ENCODE measurements at regions not wholly inside any gene's neighbourhood (a gene's known extent, or its start where the extent isn't known, plus 50 kb on each side); places are given as distances from the start of the nearest gene placed in this dataset.

DNA sequence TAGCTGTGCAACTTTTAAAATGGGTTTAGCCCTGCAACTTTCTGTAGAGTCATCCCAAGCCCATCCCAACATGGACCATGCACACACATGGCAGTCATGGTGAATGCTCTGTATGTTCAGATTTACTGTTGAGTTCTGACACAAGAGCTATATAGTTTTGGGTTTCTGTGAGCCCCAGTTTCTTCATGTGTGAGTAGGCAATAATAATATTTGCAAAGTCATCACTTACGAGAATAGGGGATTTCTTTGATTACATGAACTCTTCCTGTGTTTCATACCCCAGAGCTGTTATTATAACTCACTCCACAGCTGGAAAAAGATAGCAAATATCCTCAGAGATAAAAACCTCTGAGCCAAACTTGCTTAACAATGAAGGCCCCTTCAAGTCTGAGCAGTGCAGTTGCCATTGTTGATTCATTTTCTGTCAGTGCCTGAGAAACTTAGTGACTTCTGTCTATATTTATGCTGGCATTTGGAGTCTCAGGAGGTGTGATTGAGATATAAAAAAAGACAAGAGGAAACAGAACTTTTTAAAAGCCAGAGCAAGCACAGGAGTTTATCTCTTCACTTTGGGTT, 767.9 kb upstream of the API5 start:
- no TSS peak for BruUV-seq (replicated peaks)
- FAIRE-seq = no peak
- intact Hi-C loops (cut with micrococcal nuclease) (no loop called here), dilution Hi-C loops (cut with MboI; ENCODE audit: extremely low pct_ligation_motif_present, low sequenced_read_pairs) (no loop called here)
- H3K4me1 ChIP-seq (ENCODE audit: control insufficient read depth, extremely low read depth, insufficient read depth, low read length) = no peaks in the 10 kb centered on the region
- no peak for DNase-seq (ENCODE audit: low read depth, low spot score)
- H3K27ac ChIP-seq (ENCODE audit: insufficient read depth, low read depth, low read length) = no peak overlapping the region
- no peaks in the 10 kb centered on the region for H4K20me1 ChIP-seq (replicated peaks; ENCODE audit: control insufficient read depth, extremely low read depth, insufficient read depth, low read length)
- no peak overlapping the region for H2AFZ ChIP-seq (ENCODE audit: low read depth, low read length)
- no peak overlapping the region for H3K4me3 ChIP-seq (replicated peaks in 1 of 3; ENCODE audit: insufficient read depth in 1 of 3, low read depth in 1 of 3, low read length in 3 of 3)
- no peak overlapping the region for H3K9ac ChIP-seq (replicated peaks; ENCODE audit: extremely low read depth, insufficient read depth, low read length)
- ChIA-PET CTCF (no interaction called here), POLR2A (no interaction called here)
- H3K4me2 ChIP-seq (ENCODE audit: insufficient read depth, low read length) = no peak overlapping the region
- no peaks in the 10 kb centered on the region for H3K79me2 ChIP-seq (ENCODE audit: control insufficient read depth, insufficient read depth, low read length)
- H3K9me3 ChIP-seq (replicated peaks; ENCODE audit: control insufficient read depth, insufficient read depth, low read length) = no peaks in the 10 kb centered on the region
- H3K27me3 ChIP-seq (ENCODE audit: control insufficient read depth in 2 of 2, insufficient read depth in 2 of 2, low read length in 2 of 2) = no peaks in the 10 kb centered on the region
- H3K36me3 ChIP-seq (ENCODE audit: control insufficient read depth in 2 of 2, extremely low read depth in 1 of 2, insufficient read depth in 2 of 2, low read length in 2 of 2) = no peaks in the 10 kb centered on the region
- TF ChIP-seq, protein P1, sequence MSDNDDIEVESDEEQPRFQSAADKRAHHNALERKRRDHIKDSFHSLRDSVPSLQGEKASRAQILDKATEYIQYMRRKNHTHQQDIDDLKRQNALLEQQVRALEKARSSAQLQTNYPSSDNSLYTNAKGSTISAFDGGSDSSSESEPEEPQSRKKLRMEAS (IDR thresholded peaks at IDR 0.05; ENCODE audit: insufficient read depth, insufficient read length) = no peak
- TF ChIP-seq POLR2A (IDR thresholded peaks at IDR 0.05; ENCODE audit: low read depth, low read length) = no peak
- TF ChIP-seq POLR2AphosphoS5 (IDR thresholded peaks at IDR 0.05; ENCODE audit: insufficient read depth, low read depth, low read length) = no peak
- no peak for TF ChIP-seq FOS (IDR thresholded peaks at IDR 0.05; ENCODE audit: borderline replicate concordance, insufficient read depth, low read length)
- TF ChIP-seq GATA2 (IDR thresholded peaks at IDR 0.05; ENCODE audit: insufficient read depth, insufficient read length, low read depth, low read length) = no peak
- TF ChIP-seq EZH2 (IDR thresholded peaks at IDR 0.05; ENCODE audit: borderline replicate concordance, low read depth, low read length, severe bottlenecking) = no peak
- TF ChIP-seq, protein P2, sequence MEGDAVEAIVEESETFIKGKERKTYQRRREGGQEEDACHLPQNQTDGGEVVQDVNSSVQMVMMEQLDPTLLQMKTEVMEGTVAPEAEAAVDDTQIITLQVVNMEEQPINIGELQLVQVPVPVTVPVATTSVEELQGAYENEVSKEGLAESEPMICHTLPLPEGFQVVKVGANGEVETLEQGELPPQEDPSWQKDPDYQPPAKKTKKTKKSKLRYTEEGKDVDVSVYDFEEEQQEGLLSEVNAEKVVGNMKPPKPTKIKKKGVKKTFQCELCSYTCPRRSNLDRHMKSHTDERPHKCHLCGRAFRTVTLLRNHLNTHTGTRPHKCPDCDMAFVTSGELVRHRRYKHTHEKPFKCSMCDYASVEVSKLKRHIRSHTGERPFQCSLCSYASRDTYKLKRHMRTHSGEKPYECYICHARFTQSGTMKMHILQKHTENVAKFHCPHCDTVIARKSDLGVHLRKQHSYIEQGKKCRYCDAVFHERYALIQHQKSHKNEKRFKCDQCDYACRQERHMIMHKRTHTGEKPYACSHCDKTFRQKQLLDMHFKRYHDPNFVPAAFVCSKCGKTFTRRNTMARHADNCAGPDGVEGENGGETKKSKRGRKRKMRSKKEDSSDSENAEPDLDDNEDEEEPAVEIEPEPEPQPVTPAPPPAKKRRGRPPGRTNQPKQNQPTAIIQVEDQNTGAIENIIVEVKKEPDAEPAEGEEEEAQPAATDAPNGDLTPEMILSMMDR (IDR thresholded peaks at IDR 0.05; ENCODE audit: extremely low read depth in 1 of 2, insufficient read depth in 1 of 2, low read depth in 1 of 2, low read length in 2 of 2) = no peak
- TF ChIP-seq JUN (IDR thresholded peaks at IDR 0.05; ENCODE audit: borderline replicate concordance, insufficient read depth, insufficient read length, low read depth) = no peak
- TF ChIP-seq MYC (IDR thresholded peaks at IDR 0.05; ENCODE audit: low read depth, low read length) = no peak
- H3K9me1 ChIP-seq (replicated peaks; ENCODE audit: control insufficient read depth, extremely low read depth, insufficient read depth, low read length) = no peaks in the 10 kb centered on the region

Data from endothelial cell of umbilical vein (primary cell).